DND-41 (cell line): ENCODE measurements at regions not wholly inside any gene's neighbourhood (a gene's known extent, or its start where the extent isn't known, plus 50 kb on each side); places are given as distances from the start of the nearest gene placed in this dataset.
A peak's percentile ranks its signal among the peaks of the same experiment; 100 is the strongest.

Experiments used
- ATAC-seq: fragments of 200-7000 bp; cut with Tn5 transposase; 3 replicates; pipeline ENCODE4 v1.9.1; 2021; ENCODE audit warnings: low read depth; ENCODE audit not compliant: insufficient read depth
- DNase-seq: peaks from one replicate; pipeline ENCODE4 v3.0.0-alpha.2; 2020
- H2AFZ ChIP-seq: 2 replicates; pipeline ENCODE4 v1.6.0; 2012; ENCODE audit warnings: low read depth, low read length
- H3K27ac ChIP-seq: 2 replicates; pipeline ENCODE4 v1.5.1; 2012; ENCODE audit warnings: low read length, inconsistent platforms
- H3K27me3 ChIP-seq: fragments of 200-600 bp; sonication (generic); 2 replicates; pipeline ENCODE4 v1.6.0; 2012; ENCODE audit warnings: low read length, mild to moderate bottlenecking, inconsistent platforms; ENCODE audit not compliant: insufficient read depth, poor library complexity
- H3K36me3 ChIP-seq: 2 replicates; pipeline ENCODE4 v1.5.1; 2012; ENCODE audit warnings: low read length, inconsistent platforms; ENCODE audit not compliant: insufficient read depth
- H3K4me1 ChIP-seq: 2 replicates; pipeline ENCODE4 v1.5.1; 2012; ENCODE audit warnings: mild to moderate bottlenecking, low read length; ENCODE audit not compliant: insufficient read depth
- H3K4me2 ChIP-seq: 2 replicates; pipeline ENCODE4 v1.6.0; 2012; ENCODE audit warnings: mild to moderate bottlenecking, moderate library complexity, low read length, inconsistent platforms; ENCODE audit not compliant: insufficient read depth
- H3K4me3 ChIP-seq, 2 experiments: fragments of 200-600 bp in 1 of 2; shearing (Covaris generic) in 1 of 2; 2 replicates each; pipeline ENCODE4 v1.5.1; 2012 to 2016; ENCODE audit warnings: inconsistent platforms in 2 of 2, low read length in 2 of 2, mild to moderate bottlenecking in 2 of 2, low read depth in 1 of 2, moderate library complexity in 1 of 2
- H3K79me2 ChIP-seq: 2 replicates; pipeline ENCODE4 v1.6.0; 2012; ENCODE audit warnings: low read length, inconsistent platforms; ENCODE audit not compliant: insufficient read depth
- H3K9ac ChIP-seq: 2 replicates; pipeline ENCODE4 v1.6.0; 2012; ENCODE audit warnings: low read depth, mild to moderate bottlenecking, inconsistent platforms, low read length, moderate library complexity
- H3K9me3 ChIP-seq: 2 replicates; pipeline ENCODE4 v1.5.1; 2012; ENCODE audit warnings: low read length, moderate library complexity, mild to moderate bottlenecking, inconsistent platforms; ENCODE audit not compliant: insufficient read depth, severe bottlenecking
- H4K20me1 ChIP-seq: 2 replicates; pipeline ENCODE4 v1.6.0; 2012; ENCODE audit warnings: low read length; ENCODE audit not compliant: insufficient read depth
- EZH2 ChIP-seq: IDR thresholded peaks from 3 replicates; pipeline ENCODE4 v1.6.1; 2012; ENCODE audit warnings: borderline replicate concordance, low read depth, mild to moderate bottlenecking, moderate library complexity, low read length, inconsistent platforms; ENCODE audit not compliant: severe bottlenecking
- TF ChIP-seq, protein P1 (sequence below): IDR thresholded peaks from 2 replicates; pipeline ENCODE4 v1.5.1; 2012; ENCODE audit warnings: borderline replicate concordance, low read length, moderate library complexity, mild to moderate bottlenecking; ENCODE audit not compliant: poor library complexity, severe bottlenecking; ENCODE audit errors: extremely low read depth

GRCh38 chr1:103460511-103460910 is 65.0 kb upstream of the RNPC3 start:
- Histone ChIP-seq H3K27ac (no peak overlapping the region), H3K4me3 (no peak overlapping the region), H3K36me3 (no peaks in the 10 kb centered on the region), H3K4me1 (no peaks in the 10 kb centered on the region), H3K27me3 (no peaks in the 10 kb centered on the region), H4K20me1 (no peaks in the 10 kb centered on the region), H3K4me2 (no peak overlapping the region), H3K9me3 (no peaks in the 10 kb centered on the region), H3K79me2 (no peaks in the 10 kb centered on the region), H3K9ac (no peak overlapping the region), H2AFZ (no peak overlapping the region)
- DNase-seq (no peak), ATAC-seq (no peak)
- no peak for TF ChIP-seq EZH2
- TF ChIP-seq, protein P1, sequence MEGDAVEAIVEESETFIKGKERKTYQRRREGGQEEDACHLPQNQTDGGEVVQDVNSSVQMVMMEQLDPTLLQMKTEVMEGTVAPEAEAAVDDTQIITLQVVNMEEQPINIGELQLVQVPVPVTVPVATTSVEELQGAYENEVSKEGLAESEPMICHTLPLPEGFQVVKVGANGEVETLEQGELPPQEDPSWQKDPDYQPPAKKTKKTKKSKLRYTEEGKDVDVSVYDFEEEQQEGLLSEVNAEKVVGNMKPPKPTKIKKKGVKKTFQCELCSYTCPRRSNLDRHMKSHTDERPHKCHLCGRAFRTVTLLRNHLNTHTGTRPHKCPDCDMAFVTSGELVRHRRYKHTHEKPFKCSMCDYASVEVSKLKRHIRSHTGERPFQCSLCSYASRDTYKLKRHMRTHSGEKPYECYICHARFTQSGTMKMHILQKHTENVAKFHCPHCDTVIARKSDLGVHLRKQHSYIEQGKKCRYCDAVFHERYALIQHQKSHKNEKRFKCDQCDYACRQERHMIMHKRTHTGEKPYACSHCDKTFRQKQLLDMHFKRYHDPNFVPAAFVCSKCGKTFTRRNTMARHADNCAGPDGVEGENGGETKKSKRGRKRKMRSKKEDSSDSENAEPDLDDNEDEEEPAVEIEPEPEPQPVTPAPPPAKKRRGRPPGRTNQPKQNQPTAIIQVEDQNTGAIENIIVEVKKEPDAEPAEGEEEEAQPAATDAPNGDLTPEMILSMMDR, result no peak

- Histone ChIP-seq H4K20me1 (no peaks in the 10 kb centered on the region), H3K27ac (no peak overlapping the region), H3K79me2 (no peaks in the 10 kb centered on the region), H3K27me3 (no peaks in the 10 kb centered on the region), H3K9ac (no peak overlapping the region), H3K4me2 (no peak overlapping the region), H3K4me3 (no peak overlapping the region), H3K9me3 (no peaks in the 10 kb centered on the region), H2AFZ (no peak overlapping the region), H3K4me1 (no peaks in the 10 kb centered on the region), H3K36me3 (no peaks in the 10 kb centered on the region)
- TF ChIP-seq, protein P1, result no peak
- no peak for TF ChIP-seq EZH2
- no peak for DNase-seq
- no peak for ATAC-seq
Observed at GRCh38 chr1:103459346-103459745, 66.2 kb upstream of the RNPC3 start.

- no peak for TF ChIP-seq EZH2
- TF ChIP-seq, protein P1, result no peak
- H2AFZ ChIP-seq, result no peak overlapping the region
- no peaks in the 10 kb centered on the region for H3K9me3 ChIP-seq
- H4K20me1 ChIP-seq, result no peaks in the 10 kb centered on the region
- H3K27me3 ChIP-seq, result no peaks in the 10 kb centered on the region
- H3K79me2 ChIP-seq, result no peaks in the 10 kb centered on the region
- DNase-seq, result no peak
- ATAC-seq, result no peak
- no peak overlapping the region for H3K4me2 ChIP-seq
- H3K36me3 ChIP-seq, result no peaks in the 10 kb centered on the region
- no peak overlapping the region for H3K27ac ChIP-seq
- no peaks in the 10 kb centered on the region for H3K4me1 ChIP-seq
- H3K4me3 ChIP-seq, result no peak overlapping the region
- H3K9ac ChIP-seq, result no peak overlapping the region
Observed at GRCh38 chr1:103457886-103458455, 67.5 kb upstream of the RNPC3 start.

GRCh38 chr1:103448560-103448959 is 76.9 kb upstream of the RNPC3 start:
- H3K27ac ChIP-seq, result no peak overlapping the region
- H3K27me3 ChIP-seq, result no peaks in the 10 kb centered on the region
- no peak for TF ChIP-seq EZH2
- TF ChIP-seq, protein P1, result no peak
- H3K4me3 ChIP-seq, result no peak overlapping the region
- no peak overlapping the region for H3K9ac ChIP-seq
- ATAC-seq (peak; percentile 45; the same call in 2 of the 3 replicates), DNase-seq (no peak)
- H3K9me3 ChIP-seq, result no peaks in the 10 kb centered on the region
- H3K79me2 ChIP-seq, result no peaks in the 10 kb centered on the region
- H2AFZ ChIP-seq, result no peak overlapping the region
- no peak overlapping the region for H3K4me2 ChIP-seq
- H3K4me1 ChIP-seq, result no peaks in the 10 kb centered on the region
- no peaks in the 10 kb centered on the region for H3K36me3 ChIP-seq
- H4K20me1 ChIP-seq, result no peaks in the 10 kb centered on the region
